ENCODE measurements at regions not wholly inside any gene's neighbourhood (a gene's known extent, or its start where the extent isn't known, plus 50 kb on each side); places are given as distances from the start of the nearest gene placed in this dataset.

GRCh38 chr16:74215249-74215648 lies 81.4 kb upstream of the PSMD7 start:
- no peak for TF ChIP-seq CTCF (conservative IDR thresholded peaks at IDR 0.05; ENCODE audit: low read depth in 2 of 2)
- TF ChIP-seq POLR2AphosphoS5 (IDR thresholded peaks at IDR 0.05; ENCODE audit: low read depth), result no peak
- TF ChIP-seq CREB1 (CRISPR knock-in tag; IDR thresholded peaks at IDR 0.05; ENCODE audit: low read depth), result no peak
- TF ChIP-seq ZNF114 (CRISPR knock-in tag; IDR thresholded peaks at IDR 0.05), result no peak
- TF ChIP-seq, protein P1, sequence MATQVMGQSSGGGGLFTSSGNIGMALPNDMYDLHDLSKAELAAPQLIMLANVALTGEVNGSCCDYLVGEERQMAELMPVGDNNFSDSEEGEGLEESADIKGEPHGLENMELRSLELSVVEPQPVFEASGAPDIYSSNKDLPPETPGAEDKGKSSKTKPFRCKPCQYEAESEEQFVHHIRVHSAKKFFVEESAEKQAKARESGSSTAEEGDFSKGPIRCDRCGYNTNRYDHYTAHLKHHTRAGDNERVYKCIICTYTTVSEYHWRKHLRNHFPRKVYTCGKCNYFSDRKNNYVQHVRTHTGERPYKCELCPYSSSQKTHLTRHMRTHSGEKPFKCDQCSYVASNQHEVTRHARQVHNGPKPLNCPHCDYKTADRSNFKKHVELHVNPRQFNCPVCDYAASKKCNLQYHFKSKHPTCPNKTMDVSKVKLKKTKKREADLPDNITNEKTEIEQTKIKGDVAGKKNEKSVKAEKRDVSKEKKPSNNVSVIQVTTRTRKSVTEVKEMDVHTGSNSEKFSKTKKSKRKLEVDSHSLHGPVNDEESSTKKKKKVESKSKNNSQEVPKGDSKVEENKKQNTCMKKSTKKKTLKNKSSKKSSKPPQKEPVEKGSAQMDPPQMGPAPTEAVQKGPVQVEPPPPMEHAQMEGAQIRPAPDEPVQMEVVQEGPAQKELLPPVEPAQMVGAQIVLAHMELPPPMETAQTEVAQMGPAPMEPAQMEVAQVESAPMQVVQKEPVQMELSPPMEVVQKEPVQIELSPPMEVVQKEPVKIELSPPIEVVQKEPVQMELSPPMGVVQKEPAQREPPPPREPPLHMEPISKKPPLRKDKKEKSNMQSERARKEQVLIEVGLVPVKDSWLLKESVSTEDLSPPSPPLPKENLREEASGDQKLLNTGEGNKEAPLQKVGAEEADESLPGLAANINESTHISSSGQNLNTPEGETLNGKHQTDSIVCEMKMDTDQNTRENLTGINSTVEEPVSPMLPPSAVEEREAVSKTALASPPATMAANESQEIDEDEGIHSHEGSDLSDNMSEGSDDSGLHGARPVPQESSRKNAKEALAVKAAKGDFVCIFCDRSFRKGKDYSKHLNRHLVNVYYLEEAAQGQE (IDR thresholded peaks at IDR 0.05; ENCODE audit: unreplicated experiment), result no peak
- TF ChIP-seq EZH2phosphoT487 (IDR thresholded peaks at IDR 0.05; ENCODE audit: unreplicated experiment), result no peak
